ENCODE measurements at regions not wholly inside any gene's neighbourhood (a gene's known extent, or its start where the extent isn't known, plus 50 kb on each side); places are given as distances from the start of the nearest gene placed in this dataset.
"Not testable (repeated sequence)": the region's sequence is repeated elsewhere in the genome, so short reads cannot be mapped to it uniquely, and the experiment has no call there.

DNA sequence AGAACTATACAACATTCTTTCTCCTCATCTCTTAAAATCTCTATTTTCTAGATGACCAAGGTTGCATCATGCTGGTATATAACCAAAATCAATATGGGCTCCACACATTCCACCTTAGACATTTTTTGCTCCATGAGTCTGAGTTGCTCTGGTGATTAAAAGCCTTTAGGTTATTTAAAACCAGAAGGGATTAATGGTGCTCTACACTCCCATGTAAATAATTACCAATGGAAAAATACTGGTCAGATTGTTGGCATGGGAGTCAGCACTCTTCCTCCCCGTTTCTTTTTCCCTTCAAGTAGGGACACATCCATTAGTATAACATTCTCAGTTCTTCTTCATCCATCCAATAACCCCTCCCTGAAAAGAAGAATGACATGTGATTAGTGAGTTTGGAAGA is 747.7 kb downstream of the PCDH17 start:
- no peak for ATAC-seq
- Mint-ChIP-seq H3K9me3 (peaks cover 10 to 11% of the 10 kb centered on the region in 2 donors), H3K4me3 (no peak overlapping the region), H3K27ac (no peak overlapping the region), H3K27me3 (no peaks in the 10 kb centered on the region), H3K4me1 (no peaks in the 10 kb centered on the region)
- no peak for DNase-seq

DNA sequence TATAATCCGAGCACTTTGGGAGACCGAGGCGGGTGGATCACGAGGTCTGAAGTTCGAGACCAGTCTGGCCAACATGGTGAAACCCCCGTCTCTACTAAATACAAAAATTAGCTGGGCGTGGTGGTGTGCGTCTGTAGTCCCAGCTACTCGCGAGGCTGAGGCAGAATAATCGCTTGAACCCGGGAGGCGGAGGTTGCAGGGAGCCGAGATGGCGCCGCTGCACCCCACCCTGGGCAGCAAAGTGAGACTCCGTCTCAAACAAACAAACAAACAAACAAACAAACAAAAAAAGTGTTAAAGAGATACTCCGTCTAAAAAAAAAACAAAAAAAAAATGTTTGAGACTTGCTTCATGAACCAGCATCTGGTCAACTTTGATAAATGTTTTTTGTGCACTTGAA is 753.8 kb downstream of the PCDH17 start:
- H3K4me3 Mint-ChIP-seq, H3K9me3 Mint-ChIP-seq, H3K4me1 Mint-ChIP-seq, ATAC-seq, DNase-seq, H3K27ac Mint-ChIP-seq, H3K27me3 Mint-ChIP-seq: not testable (repeated sequence)

DNA sequence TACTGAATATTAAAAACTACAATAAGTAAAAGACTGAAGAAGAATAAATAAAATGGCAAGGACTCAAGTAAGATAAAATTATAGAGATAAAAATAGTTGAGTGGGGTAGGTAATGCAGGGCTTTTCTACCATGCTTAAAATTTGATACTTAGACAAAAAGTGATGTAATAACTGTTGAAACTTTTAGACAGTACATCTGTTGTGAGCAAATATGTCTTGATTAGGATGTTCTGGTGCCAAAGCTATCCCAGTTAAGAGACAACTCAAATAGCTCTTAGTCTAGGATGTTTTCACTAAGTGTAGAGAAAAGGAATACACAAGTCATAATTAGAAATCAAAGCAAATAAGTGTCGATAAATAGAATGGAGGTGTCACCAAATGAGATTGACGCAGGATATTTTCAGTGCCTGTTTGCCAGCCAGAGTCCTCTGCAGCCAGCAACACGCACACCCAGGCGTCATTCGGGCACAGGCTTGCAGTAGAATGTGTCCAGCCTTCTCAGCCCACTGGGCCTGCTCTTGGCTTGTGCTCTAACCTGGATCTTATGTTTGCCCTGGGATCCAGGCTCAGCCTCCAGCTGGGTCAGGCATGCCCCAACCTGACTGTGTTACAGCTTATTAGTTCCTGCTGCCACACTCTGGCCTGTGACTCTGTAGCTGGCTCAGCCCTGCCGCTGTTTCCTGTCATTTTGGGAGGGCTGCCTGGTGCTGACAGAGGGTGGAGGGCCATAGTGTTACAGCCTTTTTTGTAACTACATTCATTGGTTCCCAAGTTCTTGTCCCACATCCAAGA is 766.2 kb downstream of the PCDH17 start:
- ATAC-seq (no peak), DNase-seq (no peak)
- H3K27me3 Mint-ChIP-seq, result no peaks in the 10 kb centered on the region
- H3K27ac Mint-ChIP-seq, result no peak overlapping the region
- no peak overlapping the region for H3K4me3 Mint-ChIP-seq
- peaks cover 25 to 48% of the 10 kb centered on the region in 2 donors for H3K9me3 Mint-ChIP-seq
- H3K4me1 Mint-ChIP-seq, result no peaks in the 10 kb centered on the region

DNA sequence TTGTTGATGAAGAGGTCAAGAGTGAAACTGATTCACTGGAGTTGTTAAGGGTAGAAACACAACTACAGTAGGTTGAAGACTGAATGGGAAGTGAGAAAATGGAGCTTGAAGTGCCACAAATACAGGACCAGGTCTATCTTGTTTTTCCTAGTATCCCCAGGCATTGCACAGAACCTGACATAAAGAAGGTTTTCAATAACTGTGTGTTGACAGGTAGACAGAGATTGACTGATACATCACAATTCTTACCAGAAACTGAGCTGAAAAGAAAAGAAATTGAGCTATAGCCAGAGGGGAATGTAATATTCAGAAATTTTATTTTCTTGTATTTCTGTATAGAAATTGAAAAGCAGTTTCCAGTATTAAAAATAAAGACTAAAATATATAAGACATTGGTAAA is 767.7 kb downstream of the PCDH17 start:
- Mint-ChIP-seq H3K9me3 (peaks cover 28 to 50% of the 10 kb centered on the region in 2 donors), H3K4me3 (no peak overlapping the region), H3K27ac (no peak overlapping the region), H3K4me1 (no peaks in the 10 kb centered on the region), H3K27me3 (no peaks in the 10 kb centered on the region)
- no peak for ATAC-seq
- DNase-seq, result no peak

DNA sequence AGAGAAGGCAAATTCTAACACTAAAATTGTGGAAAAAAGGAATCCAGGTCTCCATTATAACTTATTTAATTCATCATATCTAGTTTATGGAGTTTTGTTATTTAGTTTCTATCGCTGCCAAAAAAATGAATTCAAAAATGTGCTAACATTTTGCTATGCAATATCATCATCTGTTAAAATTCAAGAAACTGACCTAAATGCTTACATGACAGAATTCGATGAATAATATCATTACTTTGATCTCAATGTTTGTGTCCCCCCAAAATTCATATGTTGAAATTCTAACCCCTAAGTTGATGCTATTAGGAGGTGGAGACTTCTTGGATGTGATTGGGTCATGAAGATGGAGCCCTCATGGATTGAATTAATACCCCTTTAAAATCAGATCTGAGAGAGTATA is 775.0 kb downstream of the PCDH17 start:
- Mint-ChIP-seq H3K9me3 (peaks cover 15 to 23% of the 10 kb centered on the region in 2 donors), H3K4me1 (no peaks in the 10 kb centered on the region), H3K4me3 (no peak overlapping the region), H3K27me3 (no peaks in the 10 kb centered on the region), H3K27ac (no peak overlapping the region)
- ATAC-seq, result no peak
- no peak for DNase-seq

DNA sequence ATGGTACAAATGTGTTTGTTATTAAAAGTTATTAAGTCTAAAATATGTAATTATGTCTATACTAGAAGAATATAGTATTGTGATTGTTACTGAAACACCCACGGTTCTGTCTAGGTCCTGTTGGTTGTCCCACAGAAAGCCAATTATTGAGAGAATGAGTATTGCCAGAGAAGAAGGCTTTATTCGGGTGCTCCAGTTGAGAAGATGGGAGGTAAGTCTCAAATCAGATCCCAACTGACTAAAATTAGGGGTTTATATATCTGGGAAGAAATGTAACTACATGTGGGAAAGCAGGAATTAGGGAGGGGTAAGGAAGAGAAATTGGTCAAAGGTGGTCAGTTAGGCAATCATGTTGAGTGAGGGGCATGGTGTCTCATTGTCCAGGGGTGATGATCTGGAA is 798.4 kb downstream of the PCDH17 start:
- Mint-ChIP-seq H3K27me3 (no peaks in the 10 kb centered on the region), H3K27ac (no peak overlapping the region), H3K4me1 (no peaks in the 10 kb centered on the region)

DNA sequence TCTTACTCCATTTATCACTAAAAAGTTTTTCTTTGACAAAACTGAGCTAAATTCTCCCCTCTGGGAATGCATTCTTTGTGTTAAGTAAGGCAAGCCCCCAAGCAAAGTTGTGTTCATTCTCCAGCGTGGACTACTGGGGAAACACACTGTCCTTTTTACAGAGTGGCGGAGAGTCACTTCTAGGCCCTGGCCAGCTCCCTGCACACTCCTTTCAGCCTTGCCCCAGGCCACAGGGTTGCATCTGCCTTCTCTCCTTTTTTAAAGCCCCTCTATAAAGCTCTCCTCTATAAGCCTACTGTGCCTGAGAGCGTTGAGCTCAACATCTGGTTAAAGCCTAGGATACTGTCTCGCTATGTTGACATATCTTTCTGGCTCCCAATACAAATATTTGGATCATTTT is 803.4 kb downstream of the PCDH17 start:
- no peak overlapping the region for H3K27ac Mint-ChIP-seq
- H3K9me3 Mint-ChIP-seq, result peaks cover 4 to 12% of the 10 kb centered on the region in 2 donors
- DNase-seq (no peak), ATAC-seq (no peak)
- H3K27me3 Mint-ChIP-seq, result no peaks in the 10 kb centered on the region
- no peak overlapping the region for H3K4me3 Mint-ChIP-seq
- no peaks in the 10 kb centered on the region for H3K4me1 Mint-ChIP-seq

More for the DNA sequence above, 798.4 kb downstream of the PCDH17 start:
- Mint-ChIP-seq H3K9me3 (peaks cover 16 to 29% of the 10 kb centered on the region in 2 donors), H3K4me3 (no peak overlapping the region)
- no peak for ATAC-seq
- no peak for DNase-seq

DNA sequence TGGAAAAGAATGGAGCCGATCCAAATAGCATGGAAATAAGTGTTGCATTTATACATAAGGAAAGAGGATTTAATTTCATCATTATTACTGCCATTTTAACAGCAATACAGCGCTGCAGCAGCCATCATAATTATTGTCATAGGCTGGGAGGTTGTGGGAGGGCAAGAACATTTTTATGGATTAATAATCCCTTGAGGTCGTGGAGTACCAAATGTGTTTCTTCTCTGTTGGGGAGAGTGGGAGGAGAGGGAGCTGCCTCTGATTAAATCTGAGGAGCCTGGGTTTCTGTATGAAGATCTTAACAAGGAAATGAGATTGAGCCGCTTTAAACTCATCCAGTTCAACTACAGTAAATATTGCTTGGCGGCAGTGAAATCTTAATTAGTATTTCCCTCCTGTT is 805.9 kb downstream of the PCDH17 start:
- no peak for ATAC-seq
- Mint-ChIP-seq H3K4me3 (no peak overlapping the region), H3K9me3 (peaks cover 0 to 7% of the 10 kb centered on the region in 2 donors), H3K27me3 (no peaks in the 10 kb centered on the region), H3K4me1 (no peaks in the 10 kb centered on the region), H3K27ac (no peak overlapping the region)
- DNase-seq, result no peak

DNA sequence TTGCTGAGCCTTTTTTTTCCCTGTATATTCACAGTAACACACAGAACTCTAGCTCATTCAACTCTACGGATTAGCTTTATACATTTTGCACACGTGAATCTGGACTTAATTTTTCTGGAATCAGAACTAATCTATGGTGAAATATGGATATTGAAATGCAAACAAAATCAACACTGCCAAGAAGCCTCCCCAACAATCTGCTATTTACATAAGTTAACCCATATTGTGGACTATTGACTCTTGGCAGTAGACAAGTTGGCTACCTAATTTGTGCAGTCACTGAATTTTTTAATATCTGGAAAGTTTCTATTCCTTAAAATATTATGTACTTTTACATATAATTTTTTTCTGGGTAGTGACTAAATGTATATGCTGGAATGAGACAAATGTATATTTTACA is 815.4 kb downstream of the PCDH17 start:
- Mint-ChIP-seq H3K4me3 (no peak overlapping the region), H3K4me1 (no peaks in the 10 kb centered on the region), H3K27me3 (no peaks in the 10 kb centered on the region), H3K27ac (no peak overlapping the region), H3K9me3 (no peaks in the 10 kb centered on the region)
- ATAC-seq (no peak), DNase-seq (no peak)

DNA sequence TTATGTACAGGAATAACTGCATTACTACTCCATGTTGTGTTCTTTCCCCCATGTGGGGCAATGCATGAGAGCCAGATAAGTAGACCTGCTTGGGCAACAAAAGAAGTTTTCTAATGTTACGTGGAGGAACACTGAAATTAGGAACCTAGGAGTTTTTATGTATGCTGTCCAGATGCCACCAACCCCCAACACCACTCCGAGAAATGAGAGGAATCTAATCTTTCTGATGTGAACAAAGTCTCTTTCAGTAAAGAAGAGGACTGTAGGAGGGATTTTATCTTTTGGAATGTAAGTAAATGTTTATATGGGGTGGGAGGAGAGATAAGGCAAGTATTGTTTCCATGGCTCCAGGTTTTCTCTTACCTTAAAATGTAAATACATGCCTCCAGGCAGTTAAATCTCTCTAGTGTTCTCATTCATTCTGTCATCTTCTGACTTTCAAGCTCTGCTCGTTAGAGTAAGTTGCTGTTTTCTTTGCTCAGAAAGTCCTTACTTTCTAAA is 820.6 kb downstream of the PCDH17 start:
- ATAC-seq (no peak), DNase-seq (no peak)
- Mint-ChIP-seq H3K27ac (no peak overlapping the region), H3K27me3 (no peaks in the 10 kb centered on the region), H3K4me3 (no peak overlapping the region), H3K4me1 (no peaks in the 10 kb centered on the region), H3K9me3 (peaks cover 9 to 16% of the 10 kb centered on the region in 2 donors)

DNA sequence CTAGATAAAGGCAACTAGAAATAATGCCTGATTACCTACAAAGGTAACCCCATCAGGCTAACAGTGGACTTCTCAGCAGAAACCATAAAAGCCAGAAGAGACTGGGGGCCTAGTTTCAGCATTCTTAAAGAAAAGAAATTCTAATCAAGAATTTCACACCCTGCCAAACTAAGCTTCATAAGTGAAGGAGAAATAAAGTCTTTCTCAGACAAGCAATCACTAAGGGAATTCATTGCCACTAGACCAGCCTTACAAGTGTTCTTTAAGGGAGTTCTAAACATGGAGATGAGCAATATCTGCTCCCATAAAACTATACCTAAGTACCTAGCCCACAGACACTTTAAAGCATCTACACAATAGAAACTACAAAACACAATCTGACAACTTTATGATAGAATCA is 823.5 kb downstream of the PCDH17 start:
- H3K4me1 Mint-ChIP-seq, result no peaks in the 10 kb centered on the region
- H3K27me3 Mint-ChIP-seq, result no peaks in the 10 kb centered on the region
- H3K4me3 Mint-ChIP-seq, result no peak overlapping the region
- peaks cover 9 to 16% of the 10 kb centered on the region in 2 donors for H3K9me3 Mint-ChIP-seq
- ATAC-seq (no peak), DNase-seq (no peak)
- H3K27ac Mint-ChIP-seq, result no peak overlapping the region

DNA sequence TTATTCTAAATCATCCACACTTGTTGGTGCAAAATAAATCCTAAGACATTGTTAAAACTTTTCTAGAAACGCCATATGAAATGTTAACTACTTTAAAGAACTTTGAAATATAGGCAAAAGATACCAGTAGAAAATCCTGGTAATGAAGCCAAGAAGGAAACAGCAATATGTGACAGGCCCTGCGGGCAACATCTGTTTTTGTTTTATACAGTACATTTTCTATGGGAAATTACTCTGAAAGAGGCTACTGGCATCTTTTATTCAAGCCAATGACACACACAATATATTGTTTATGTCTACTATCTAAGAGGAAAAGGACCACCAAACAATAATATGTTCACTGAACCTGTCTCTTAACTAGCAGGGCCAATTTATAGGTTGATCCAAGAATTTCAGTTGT is 829.7 kb downstream of the PCDH17 start:
- ATAC-seq, result no peak
- no peaks in the 10 kb centered on the region for H3K4me1 Mint-ChIP-seq
- H3K4me3 Mint-ChIP-seq, result no peak overlapping the region
- DNase-seq, result no peak
- peaks cover 3 to 4% of the 10 kb centered on the region in 2 donors for H3K9me3 Mint-ChIP-seq
- no peaks in the 10 kb centered on the region for H3K27me3 Mint-ChIP-seq
- H3K27ac Mint-ChIP-seq, result no peak overlapping the region

DNA sequence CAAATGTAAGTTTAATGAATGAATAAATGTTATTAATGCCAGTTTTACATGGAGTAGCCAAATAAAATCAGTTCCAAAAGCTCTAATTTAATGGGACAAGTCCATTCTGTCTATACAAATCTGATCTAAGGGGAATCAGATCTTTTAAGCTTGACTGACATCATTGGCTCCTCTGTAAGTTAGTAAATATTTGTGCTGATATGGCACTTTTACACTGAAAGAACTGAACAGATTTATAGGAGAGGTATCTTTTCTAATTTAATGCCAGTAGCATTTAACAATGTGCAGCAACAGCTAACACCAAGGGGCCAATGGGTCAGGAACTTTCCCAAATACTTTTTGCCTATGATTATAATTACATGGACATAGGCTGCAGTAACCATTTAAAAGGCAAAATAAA is 832.3 kb downstream of the PCDH17 start:
- H3K27me3 Mint-ChIP-seq, result no peaks in the 10 kb centered on the region
- H3K9me3 Mint-ChIP-seq, result no peaks in the 10 kb centered on the region
- ATAC-seq (no peak), DNase-seq (no peak)
- no peaks in the 10 kb centered on the region for H3K4me1 Mint-ChIP-seq
- no peak overlapping the region for H3K27ac Mint-ChIP-seq
- H3K4me3 Mint-ChIP-seq, result no peak overlapping the region

DNA sequence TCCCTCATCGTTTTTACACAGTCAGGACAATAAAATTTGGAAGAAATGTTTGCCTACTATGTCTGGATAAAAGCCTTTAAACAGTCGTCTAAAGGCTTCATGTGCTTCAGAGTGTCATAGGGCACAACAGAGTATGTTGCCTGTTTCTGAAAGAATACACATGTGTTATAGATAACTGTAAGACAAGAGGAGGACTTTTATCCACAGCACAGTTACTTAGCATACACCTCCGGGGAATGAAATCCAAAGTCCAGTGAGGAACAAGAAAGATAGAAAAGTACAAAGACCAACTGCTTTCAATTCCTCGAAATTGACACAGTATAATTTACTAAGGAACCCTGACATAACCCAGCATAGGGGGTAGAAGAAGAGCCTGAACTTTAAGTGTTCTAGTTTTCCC is 835.6 kb downstream of the PCDH17 start:
- ATAC-seq (no peak), DNase-seq (no peak)
- H3K9me3 Mint-ChIP-seq, result peaks cover 7 to 9% of the 10 kb centered on the region in 2 donors
- no peaks in the 10 kb centered on the region for H3K4me1 Mint-ChIP-seq
- H3K4me3 Mint-ChIP-seq, result no peak overlapping the region
- no peaks in the 10 kb centered on the region for H3K27me3 Mint-ChIP-seq
- no peak overlapping the region for H3K27ac Mint-ChIP-seq

DNA sequence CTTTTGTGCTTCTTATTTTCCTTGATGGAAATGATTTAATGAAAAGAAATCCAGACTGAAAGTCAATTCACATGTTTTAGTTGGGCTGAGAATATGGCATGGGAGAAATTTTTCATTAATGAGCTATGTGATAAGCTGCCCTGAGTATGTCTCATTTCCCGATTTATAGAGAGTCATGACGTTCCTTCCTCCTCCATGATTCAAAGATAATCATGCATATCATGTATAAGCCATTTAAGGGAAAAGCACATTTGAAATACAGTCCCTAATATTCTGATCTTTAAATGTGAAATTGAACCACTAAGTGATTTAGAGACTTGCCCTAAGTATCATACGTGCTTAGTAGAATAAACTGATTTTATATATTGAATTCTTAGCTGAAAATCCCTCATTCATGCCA is 840.9 kb downstream of the PCDH17 start:
- no peak for DNase-seq
- no peaks in the 10 kb centered on the region for H3K4me1 Mint-ChIP-seq

DNA sequence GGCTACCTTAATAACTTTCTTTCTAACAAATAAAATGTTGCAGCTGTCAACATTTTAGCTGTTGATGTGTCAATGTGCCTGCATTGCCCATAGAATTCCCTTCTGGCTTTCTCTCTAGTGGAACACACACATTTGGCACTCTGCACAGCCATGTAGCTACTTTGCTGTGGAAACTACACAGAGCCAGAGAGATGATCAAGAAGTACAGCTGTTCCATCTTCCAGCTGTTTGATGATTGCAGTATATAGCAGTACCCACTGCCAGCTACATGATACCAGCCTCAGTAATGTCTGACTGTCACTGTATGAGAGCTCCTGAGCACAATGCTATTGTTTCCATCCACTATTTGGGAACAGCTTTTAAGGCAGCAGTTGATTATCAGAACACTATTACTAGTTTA is 843.0 kb downstream of the PCDH17 start:
- Mint-ChIP-seq H3K27ac (no peak overlapping the region), H3K9me3 (peaks cover 2 to 7% of the 10 kb centered on the region in 2 donors), H3K27me3 (no peaks in the 10 kb centered on the region), H3K4me1 (no peaks in the 10 kb centered on the region), H3K4me3 (no peak overlapping the region)
- DNase-seq (no peak), ATAC-seq (no peak)

More for the DNA sequence above, 840.9 kb downstream of the PCDH17 start:
- Mint-ChIP-seq H3K27me3 (no peaks in the 10 kb centered on the region), H3K27ac (no peak overlapping the region), H3K4me3 (no peak overlapping the region), H3K9me3 (peaks cover 7 to 9% of the 10 kb centered on the region in 2 donors)
- ATAC-seq, result no peak
